Naive thymus-derived CD8-positive, alpha-beta T cell (primary cell): ENCODE measurements at regions not wholly inside any gene's neighbourhood (a gene's known extent, or its start where the extent isn't known, plus 50 kb on each side); places are given as distances from the start of the nearest gene placed in this dataset.
"Not testable (repeated sequence)": the region's sequence is repeated elsewhere in the genome, so short reads cannot be mapped to it uniquely, and the experiment has no call there.

Experiments used
- ATAC-seq, 2 donors: fragments of 150-1000 bp; cut with Tn5 transposase in 1 of 2; sonication (Bioruptor Pico), chemical (Tn5 transposase) in 1 of 2; 1 replicate in 1 of 2; 2 replicates in 1 of 2; pipeline ENCODE4 v1.10.0; 2021; ENCODE audit warnings: mild to moderate bottlenecking in 2 of 2, moderate library complexity in 2 of 2
- POLR2A ChIA-PET: fragments of 350-600 bp; sonication (Branson Sonifier 250); formaldehyde crosslinking; loops from one replicate; lab custom pipeline; 2021; ENCODE audit warnings: antibody characterized with exemption; lab: Charles Lee
- DNase-seq, 10 donors: peaks; one replicate each; pipeline versions ENCODE4 v3.0.0 to v3.0.0-alpha.2; 2020 to 2022
- H3K27ac Mint-ChIP-seq, 10 donors: one replicate each; pipeline ENCODE4 v1.8.0; 2020 to 2022; ENCODE audit warnings: mild to moderate bottlenecking in 10 of 10, mixed read lengths in 10 of 10, moderate library complexity in 4 of 10, inconsistent platforms in 1 of 10
- H3K27me3 Mint-ChIP-seq, 5 donors: one replicate each; pipeline ENCODE4 v1.8.0; 2021 to 2022; ENCODE audit warnings: mixed read lengths in 5 of 5
- H3K36me3 Mint-ChIP-seq, 3 donors: one replicate each; pipeline ENCODE4 v1.8.0; 2020 to 2022; ENCODE audit warnings: mixed read lengths in 3 of 3, mild to moderate bottlenecking in 2 of 3, inconsistent platforms in 1 of 3
- H3K4me1 Mint-ChIP-seq, 4 donors: one replicate each; pipeline ENCODE4 v1.8.0; 2021 to 2022; ENCODE audit warnings: mixed read lengths in 4 of 4
- H3K4me3 Mint-ChIP-seq, 10 donors: one replicate each; pipeline ENCODE4 v1.8.0; 2020 to 2022; ENCODE audit warnings: mild to moderate bottlenecking in 10 of 10, mixed read lengths in 10 of 10, moderate library complexity in 6 of 10, inconsistent platforms in 1 of 10
- H3K9me3 Mint-ChIP-seq, 9 donors: one replicate each; pipeline ENCODE4 v1.8.0; 2020 to 2022; ENCODE audit warnings: mixed read lengths in 9 of 9, mild to moderate bottlenecking in 3 of 9, inconsistent platforms in 1 of 9, moderate library complexity in 1 of 9

DNA sequence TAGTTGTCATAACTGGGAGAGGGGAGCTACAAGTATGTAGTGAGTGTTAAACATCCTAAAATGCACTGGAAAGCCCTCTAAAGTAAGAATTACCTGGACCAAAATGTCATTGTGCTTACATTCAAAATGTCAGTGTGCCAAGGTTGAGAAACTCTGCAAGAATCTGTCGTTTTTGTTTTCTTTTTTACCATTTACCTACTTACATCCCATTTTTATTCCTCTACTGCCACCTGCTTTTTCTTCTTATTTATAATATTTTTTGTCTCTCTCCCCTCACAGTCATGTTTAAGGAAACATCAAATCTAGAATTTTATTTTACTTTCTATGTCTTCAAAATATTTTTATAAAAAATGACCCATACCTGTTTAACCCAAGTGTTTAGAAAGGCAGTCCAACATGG is 226.4 kb downstream of the PCDH17 start:
- Mint-ChIP-seq H3K27me3 (no peaks in the 10 kb centered on the region), H3K4me3 (no peak overlapping the region), H3K4me1 (no peaks in the 10 kb centered on the region), H3K27ac (no peak overlapping the region), H3K9me3 (peaks cover 0 to 12% (median 0%) of the 10 kb centered on the region in 9 donors), H3K36me3 (no peaks in the 10 kb centered on the region)
- POLR2A ChIA-PET = no interaction called here
- DNase-seq = no peak
- no peak for ATAC-seq

DNA sequence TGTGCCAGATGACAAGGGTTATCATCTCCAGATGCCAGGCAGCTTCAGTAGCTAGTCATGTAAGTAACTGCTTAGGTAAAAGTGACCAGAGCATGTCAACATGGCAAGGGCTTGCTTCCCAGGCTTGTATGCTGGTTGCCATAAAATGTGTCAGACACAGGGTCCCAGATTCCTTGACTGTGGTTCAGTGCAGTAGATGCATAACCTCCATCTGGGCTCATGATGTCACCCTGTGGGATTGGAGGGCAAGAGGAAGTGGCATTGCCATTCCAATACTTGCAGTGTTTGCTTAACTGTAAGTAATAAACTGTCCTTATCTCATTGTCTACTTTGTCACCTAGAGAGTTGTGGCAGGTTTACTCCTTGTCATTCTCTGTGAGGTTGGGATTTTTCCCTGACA is 226.8 kb downstream of the PCDH17 start:
- POLR2A ChIA-PET = no interaction called here
- Mint-ChIP-seq H3K9me3 (peaks cover 0 to 12% (median 0%) of the 10 kb centered on the region in 9 donors), H3K4me3 (no peak overlapping the region), H3K27me3 (no peaks in the 10 kb centered on the region), H3K4me1 (no peaks in the 10 kb centered on the region), H3K27ac (no peak overlapping the region), H3K36me3 (no peaks in the 10 kb centered on the region)
- no peak for ATAC-seq
- DNase-seq = no peak

DNA sequence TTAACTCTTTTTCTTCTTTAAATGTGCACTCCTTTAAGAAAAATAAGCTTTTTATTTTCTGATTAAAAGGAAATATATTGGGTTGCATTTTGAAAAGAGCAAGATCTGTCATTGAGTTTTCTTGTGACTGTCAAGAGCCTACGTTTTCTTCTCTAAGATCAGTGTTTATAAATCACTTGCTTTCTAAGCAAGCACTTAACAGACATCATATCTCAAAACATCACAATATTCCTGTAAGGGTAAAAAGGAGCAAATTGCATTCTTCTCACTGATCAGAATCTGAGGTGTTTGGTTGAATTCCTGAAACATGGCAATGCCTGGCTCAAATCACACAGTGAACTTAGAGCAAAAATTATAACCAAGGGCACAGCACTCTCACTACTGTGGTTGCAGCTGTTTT is 231.3 kb downstream of the PCDH17 start:
- DNase-seq (no peak), ATAC-seq (no peak)
- Mint-ChIP-seq H3K4me1 (no peaks in the 10 kb centered on the region), H3K27me3 (no peaks in the 10 kb centered on the region), H3K9me3 (peaks cover 0 to 18% (median 6%) of the 10 kb centered on the region in 9 donors), H3K36me3 (peaks cover 0 to 4% (median 0%) of the 10 kb centered on the region in 3 donors), H3K4me3 (no peak overlapping the region), H3K27ac (no peak overlapping the region)
- POLR2A ChIA-PET = no interaction called here

DNA sequence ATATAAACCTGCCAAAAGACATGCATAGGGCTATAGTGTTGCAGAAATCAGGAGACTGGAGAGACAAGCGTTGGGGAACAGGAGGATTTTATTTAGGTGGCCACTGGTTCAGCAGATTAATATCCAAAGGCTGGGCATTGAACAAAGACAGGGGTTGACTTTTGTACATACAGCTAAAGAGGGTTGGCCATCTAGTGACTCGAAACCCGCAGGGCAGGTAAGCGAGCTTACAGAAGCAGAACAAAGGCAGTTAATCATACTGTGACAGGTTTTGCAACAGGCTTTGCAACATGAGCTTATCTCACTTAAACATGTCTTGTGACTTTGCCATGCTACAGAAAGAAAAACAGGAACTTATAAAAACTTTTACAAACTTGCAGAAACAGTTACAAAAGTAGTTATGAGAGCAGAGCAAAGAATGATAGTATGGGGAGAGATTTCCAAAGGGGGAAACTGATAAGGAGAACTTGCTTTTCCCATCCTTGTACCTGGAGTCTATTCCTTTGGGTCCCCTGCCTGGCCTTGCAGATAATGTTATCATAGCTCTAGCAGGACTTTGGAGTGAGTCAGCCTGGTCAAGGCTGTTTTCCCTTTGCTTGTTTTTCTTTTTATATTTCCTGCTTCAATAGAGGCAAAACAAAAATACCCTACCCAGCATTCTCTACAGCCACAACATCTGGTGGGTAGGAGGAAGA is 234.2 kb downstream of the PCDH17 start:
- no peak for ATAC-seq
- H3K4me1 Mint-ChIP-seq = no peaks in the 10 kb centered on the region
- no peak for DNase-seq
- POLR2A ChIA-PET = no interaction called here
- H3K4me3 Mint-ChIP-seq = no peak overlapping the region
- no peaks in the 10 kb centered on the region for H3K27me3 Mint-ChIP-seq
- no peak overlapping the region for H3K27ac Mint-ChIP-seq
- peaks cover 0 to 4% (median 0%) of the 10 kb centered on the region in 3 donors for H3K36me3 Mint-ChIP-seq
- peaks cover 0 to 26% (median 13%) of the 10 kb centered on the region in 9 donors for H3K9me3 Mint-ChIP-seq

DNA sequence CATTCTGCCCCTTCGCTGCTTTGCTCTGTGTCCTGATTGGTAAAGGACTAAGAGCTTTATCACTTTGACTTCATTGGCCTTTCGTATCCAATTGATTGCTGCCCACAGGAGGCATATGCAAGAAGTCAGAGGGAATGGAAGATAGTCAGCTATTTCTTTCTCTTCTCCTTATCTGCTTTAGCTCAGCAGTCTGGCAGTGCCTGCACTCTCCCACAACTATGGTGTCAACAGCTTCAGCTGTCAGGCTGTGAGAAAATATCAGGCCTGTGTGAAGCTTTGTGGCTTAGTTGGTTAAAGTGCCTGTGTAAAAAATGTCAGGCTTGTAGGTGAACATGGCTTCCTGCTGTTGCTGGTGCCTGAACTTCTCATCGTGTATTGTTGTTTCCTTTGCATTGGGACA is 243.0 kb downstream of the PCDH17 start:
- Mint-ChIP-seq H3K4me3 (no peak overlapping the region), H3K9me3 (peaks cover 0 to 31% (median 6%) of the 10 kb centered on the region in 9 donors), H3K36me3 (no peaks in the 10 kb centered on the region), H3K27me3 (no peaks in the 10 kb centered on the region), H3K27ac (no peak overlapping the region), H3K4me1 (no peaks in the 10 kb centered on the region)
- POLR2A ChIA-PET = no interaction called here
- DNase-seq = no peak
- no peak for ATAC-seq

DNA sequence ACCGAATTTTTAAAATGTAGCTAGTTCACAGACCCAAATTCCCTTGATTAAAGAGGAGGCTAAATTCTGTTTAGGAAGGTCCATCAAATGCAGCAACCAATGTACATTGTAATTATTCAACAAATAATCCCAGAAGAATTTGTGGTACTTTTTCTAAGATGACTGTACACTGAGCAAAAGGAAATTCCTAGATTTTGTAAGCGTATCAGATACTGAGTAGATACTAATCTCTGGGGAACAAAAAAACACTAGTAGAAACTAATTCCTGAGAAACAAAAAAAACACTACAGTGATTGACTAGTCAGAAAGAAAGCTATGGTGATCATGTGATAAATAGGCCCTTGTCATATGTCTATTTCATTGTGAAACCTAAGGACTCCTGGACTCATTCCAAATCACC is 246.1 kb downstream of the PCDH17 start:
- POLR2A ChIA-PET = no interaction called here
- Mint-ChIP-seq H3K9me3 (peaks cover 3 to 22% (median 8%) of the 10 kb centered on the region in 9 donors), H3K36me3 (no peaks in the 10 kb centered on the region), H3K27ac (no peak overlapping the region), H3K4me3 (no peak overlapping the region), H3K4me1 (no peaks in the 10 kb centered on the region), H3K27me3 (no peaks in the 10 kb centered on the region)
- ATAC-seq (no peak), DNase-seq (no peak)

DNA sequence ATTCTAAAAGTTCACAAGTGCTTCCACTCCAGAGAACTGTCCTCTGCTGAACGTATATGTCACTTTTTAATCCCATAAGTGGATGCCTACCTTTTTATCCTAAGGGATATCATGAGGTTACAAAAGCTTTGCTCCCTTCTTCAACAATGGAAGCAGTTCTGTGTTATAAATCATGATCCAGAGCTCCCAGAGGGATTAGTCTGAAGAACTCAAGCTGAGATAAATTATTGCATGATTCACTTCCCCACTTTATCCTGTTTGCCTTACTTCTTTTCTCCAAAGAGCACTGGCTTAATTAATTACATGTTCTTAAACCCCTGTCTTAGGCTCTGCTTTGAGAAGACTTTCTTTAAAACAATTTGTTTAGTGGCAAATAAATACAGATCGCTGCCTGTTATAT is 246.7 kb downstream of the PCDH17 start:
- no peak for DNase-seq
- no peak for ATAC-seq
- Mint-ChIP-seq H3K27me3 (no peaks in the 10 kb centered on the region), H3K4me3 (no peak overlapping the region), H3K27ac (no peak overlapping the region), H3K9me3 (peaks cover 3 to 28% (median 11%) of the 10 kb centered on the region in 9 donors), H3K36me3 (no peaks in the 10 kb centered on the region), H3K4me1 (no peaks in the 10 kb centered on the region)
- POLR2A ChIA-PET = no interaction called here

DNA sequence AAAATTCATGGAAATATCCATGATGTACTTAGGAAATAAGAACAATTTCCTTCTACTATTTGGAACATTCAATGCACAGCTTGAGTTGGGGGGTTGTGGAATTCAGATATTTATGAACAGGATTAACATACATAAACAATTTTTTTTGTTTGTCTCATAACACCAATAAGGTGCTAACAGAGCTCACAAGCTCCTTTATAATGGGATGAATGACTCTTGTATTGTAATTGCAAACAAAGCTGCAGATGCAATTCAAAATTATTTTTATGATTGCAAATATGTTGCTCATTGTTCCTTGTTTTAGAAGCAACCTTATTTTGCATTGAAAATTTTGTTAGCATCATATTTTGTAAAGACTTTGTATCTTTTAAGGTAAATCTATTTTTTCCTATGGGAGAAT is 265.7 kb downstream of the PCDH17 start:
- Mint-ChIP-seq H3K36me3 (no peaks in the 10 kb centered on the region), H3K9me3 (peaks cover 1 to 31% (median 10%) of the 10 kb centered on the region in 9 donors), H3K27me3 (no peaks in the 10 kb centered on the region), H3K4me1 (no peaks in the 10 kb centered on the region), H3K27ac (no peak overlapping the region), H3K4me3 (no peak overlapping the region)
- POLR2A ChIA-PET = no interaction called here
- ATAC-seq (no peak), DNase-seq (no peak)

DNA sequence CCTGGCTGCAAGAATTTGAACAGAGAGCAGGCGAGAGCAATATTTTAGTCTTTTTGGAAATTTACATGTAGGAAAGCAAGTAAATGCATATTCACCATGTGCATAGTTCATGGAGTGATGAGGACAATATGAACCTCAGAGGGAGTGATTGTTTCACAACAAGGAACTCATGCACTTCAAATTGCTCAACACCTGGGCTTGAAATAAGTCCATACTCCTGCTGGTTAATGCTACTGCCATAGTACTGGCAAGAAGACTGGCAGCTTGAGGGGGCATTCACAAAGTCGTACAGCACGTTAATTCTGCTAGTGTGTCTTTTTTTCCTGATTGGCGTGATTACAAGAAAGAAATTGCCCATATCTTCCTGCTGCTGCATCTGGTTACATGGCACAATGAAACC is 267.6 kb downstream of the PCDH17 start:
- no peak overlapping the region for H3K4me3 Mint-ChIP-seq
- POLR2A ChIA-PET = no interaction called here
- DNase-seq (no peak), ATAC-seq (no peak)
- no peak overlapping the region for H3K27ac Mint-ChIP-seq
- H3K4me1 Mint-ChIP-seq = no peaks in the 10 kb centered on the region
- H3K9me3 Mint-ChIP-seq = peaks cover 1 to 39% (median 14%) of the 10 kb centered on the region in 9 donors
- H3K27me3 Mint-ChIP-seq = no peaks in the 10 kb centered on the region
- no peaks in the 10 kb centered on the region for H3K36me3 Mint-ChIP-seq

DNA sequence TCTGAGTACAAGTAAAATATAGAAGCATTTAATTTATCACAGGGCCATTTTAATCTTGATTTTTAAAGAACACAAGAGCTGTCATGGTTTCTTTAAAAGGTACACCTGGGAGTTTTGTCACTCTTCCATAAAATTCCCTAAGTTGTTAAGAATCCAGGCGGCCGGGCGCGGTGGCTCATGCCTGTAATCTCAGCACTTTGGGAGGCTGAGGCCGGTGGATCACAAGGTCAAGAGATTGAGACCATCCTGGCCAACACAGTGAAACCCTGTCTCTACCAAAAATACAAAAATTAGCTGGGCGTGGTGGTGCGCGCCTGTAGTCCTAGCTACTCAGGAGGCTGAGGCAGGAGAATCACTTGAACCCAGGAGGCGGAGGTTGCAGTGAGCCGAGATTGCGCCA is 278.3 kb downstream of the PCDH17 start:
- H3K9me3 Mint-ChIP-seq = peaks cover 2 to 17% (median 9%) of the 10 kb centered on the region in 9 donors
- DNase-seq, ATAC-seq, H3K36me3 Mint-ChIP-seq, H3K4me3 Mint-ChIP-seq, H3K4me1 Mint-ChIP-seq, POLR2A ChIA-PET, H3K27ac Mint-ChIP-seq, H3K27me3 Mint-ChIP-seq: not testable (repeated sequence)

DNA sequence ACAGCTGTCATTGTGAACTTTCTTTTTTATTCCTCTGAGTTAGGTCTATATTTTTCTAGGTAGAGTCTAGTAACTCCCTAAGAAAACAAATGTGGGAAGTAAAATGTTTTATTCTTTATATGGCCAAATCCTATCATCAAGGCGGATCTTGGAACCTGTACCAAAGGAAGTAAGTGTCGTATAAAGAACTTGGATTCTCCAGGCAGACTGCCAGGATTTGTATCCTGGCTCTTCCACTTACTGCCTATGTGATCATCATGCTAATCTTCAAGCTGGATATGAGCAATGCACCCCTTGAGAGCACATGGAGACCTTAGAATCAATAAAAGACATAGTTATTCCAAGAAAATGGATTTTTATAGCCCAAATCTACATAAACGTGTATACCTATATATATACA is 286.5 kb downstream of the PCDH17 start:
- POLR2A ChIA-PET = no interaction called here
- no peaks in the 10 kb centered on the region for H3K36me3 Mint-ChIP-seq
- no peaks in the 10 kb centered on the region for H3K4me1 Mint-ChIP-seq
- no peak overlapping the region for H3K4me3 Mint-ChIP-seq
- ATAC-seq = no peak
- peaks cover 0 to 7% (median 0%) of the 10 kb centered on the region in 9 donors for H3K9me3 Mint-ChIP-seq
- no peaks in the 10 kb centered on the region for H3K27me3 Mint-ChIP-seq
- no peak for DNase-seq
- no peak overlapping the region for H3K27ac Mint-ChIP-seq

DNA sequence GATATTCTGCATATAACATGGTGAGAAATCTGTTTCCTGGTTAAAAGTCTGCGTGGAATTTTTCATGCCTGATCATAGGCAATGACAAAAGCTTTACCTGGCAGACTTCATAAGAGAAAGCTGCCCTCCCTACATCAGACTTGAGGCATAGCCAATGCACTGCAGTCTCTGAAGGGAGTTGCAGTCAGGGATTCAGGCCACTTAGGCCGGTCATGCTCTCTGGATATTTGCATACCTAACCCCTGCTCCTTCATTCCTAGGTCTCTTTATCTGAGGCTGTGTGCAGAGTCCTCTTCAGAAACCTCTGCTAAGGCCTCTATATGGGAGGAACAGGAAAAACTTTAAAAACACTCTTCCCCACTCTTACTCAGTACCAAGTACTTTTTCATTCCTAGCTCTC is 287.4 kb downstream of the PCDH17 start:
- Mint-ChIP-seq H3K4me1 (no peaks in the 10 kb centered on the region), H3K4me3 (no peak overlapping the region), H3K9me3 (peaks cover 0 to 7% (median 0%) of the 10 kb centered on the region in 9 donors), H3K36me3 (no peaks in the 10 kb centered on the region), H3K27me3 (no peaks in the 10 kb centered on the region), H3K27ac (no peak overlapping the region)
- ATAC-seq (no peak), DNase-seq (no peak)
- POLR2A ChIA-PET = no interaction called here

DNA sequence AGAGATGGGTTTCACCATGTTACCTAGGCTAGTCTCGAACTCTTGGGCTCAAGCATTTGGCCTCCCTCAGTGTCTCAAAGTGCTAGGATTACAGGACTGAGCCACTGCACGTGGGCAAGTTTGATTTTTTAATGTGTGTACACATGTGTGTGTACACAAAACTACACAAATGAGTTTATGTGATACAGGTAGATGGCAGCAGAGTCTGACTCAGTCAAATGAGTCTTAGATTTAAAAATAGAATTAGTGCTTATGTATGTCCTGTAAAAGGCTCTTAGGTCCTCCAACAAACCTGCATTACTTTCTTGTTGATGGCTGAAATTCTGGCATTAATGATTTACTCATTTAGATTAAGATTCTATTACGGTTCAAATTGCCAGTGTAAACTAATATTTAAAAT is 293.7 kb downstream of the PCDH17 start:
- Mint-ChIP-seq H3K27ac (no peak overlapping the region), H3K4me1 (no peaks in the 10 kb centered on the region), H3K36me3 (no peaks in the 10 kb centered on the region), H3K9me3 (peaks cover 0 to 10% (median 0%) of the 10 kb centered on the region in 9 donors), H3K27me3 (no peaks in the 10 kb centered on the region), H3K4me3 (no peak overlapping the region)
- no peak for DNase-seq
- POLR2A ChIA-PET = no interaction called here
- no peak for ATAC-seq

DNA sequence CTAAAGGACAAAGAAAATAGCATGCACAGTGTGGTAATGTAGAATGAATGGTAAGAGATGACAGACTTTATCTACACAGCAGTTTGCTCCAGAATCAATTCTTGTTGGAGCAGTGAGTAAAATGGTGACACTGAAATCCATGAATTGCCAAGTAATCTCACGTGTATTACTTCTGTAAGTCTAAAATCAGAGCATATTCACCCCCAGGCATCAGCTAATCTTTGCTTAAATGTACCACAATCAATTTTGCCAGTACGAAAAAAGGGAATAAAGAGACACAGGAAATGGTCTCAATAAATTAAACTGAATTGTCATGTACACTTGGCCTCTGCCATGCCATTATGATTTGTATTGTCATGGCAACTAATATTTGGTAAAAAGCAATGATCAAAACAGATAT is 294.2 kb downstream of the PCDH17 start:
- Mint-ChIP-seq H3K4me3 (no peak overlapping the region), H3K27me3 (no peaks in the 10 kb centered on the region), H3K27ac (no peak overlapping the region), H3K9me3 (peaks cover 0 to 5% (median 0%) of the 10 kb centered on the region in 9 donors), H3K4me1 (no peaks in the 10 kb centered on the region), H3K36me3 (no peaks in the 10 kb centered on the region)
- DNase-seq (no peak), ATAC-seq (no peak)
- POLR2A ChIA-PET = no interaction called here
